NB4 (cell line): ENCODE measurements at regions not wholly inside any gene's neighbourhood (a gene's known extent, or its start where the extent isn't known, plus 50 kb on each side); places are given as distances from the start of the nearest gene placed in this dataset.

Source experiments
- CTCF ChIP-seq: IDR thresholded peaks from one replicate; pipeline ENCODE4 v1.5.1; 2012; ENCODE audit warnings: low read depth, low read length
- MYC ChIP-seq: IDR thresholded peaks from 2 replicates; pipeline ENCODE4 v1.6.1; 2011; ENCODE audit warnings: low read depth, low read length
- POLR2A ChIP-seq: IDR thresholded peaks from 2 replicates; pipeline ENCODE4 v1.6.1; 2011; ENCODE audit warnings: mild to moderate bottlenecking; ENCODE audit not compliant: insufficient read length; ENCODE audit errors: extremely low read depth

- TF ChIP-seq CTCF (no peak), POLR2A (no peak), MYC (no peak)
Measured at GRCh38 chr3:124149771-124150170, 157.8 kb upstream of the ROPN1 start.
